ENCODE measurements at regions not wholly inside any gene's neighbourhood (a gene's known extent, or its start where the extent isn't known, plus 50 kb on each side); places are given as distances from the start of the nearest gene placed in this dataset.

GRCh38 chrX:57771689-57772088 is 91.6 kb upstream of the NLRP2B start:
- POLR2A ChIA-PET: no interaction called here

GRCh38 chrX:57752866-57753265 is 72.8 kb upstream of the NLRP2B start:
- CTCF ChIA-PET: no interaction called here
- no peak overlapping the region for H3K27ac ChIP-seq (ENCODE audit: low read length)
- Mint-ChIP-seq H3K4me3 (no peak overlapping the region), H3K27me3 (peaks cover 0 to 10% of the 10 kb centered on the region in 2 donors), H3K4me1 (no peaks in the 10 kb centered on the region), H3K27ac (no peak overlapping the region), H3K36me3 (no peaks in the 10 kb centered on the region), H3K9me3 (peaks cover 5 to 20% (median 12%) of the 10 kb centered on the region in 3 donors)
- WGBS (ENCODE audit: insufficient coverage): no CpG with 5 or more reads among the region's 2 CpGs
- H3K4me1 ChIP-seq (ENCODE audit: control insufficient read depth in 1 of 2, extremely low read depth in 1 of 2, insufficient read depth in 2 of 2, low read length in 2 of 2): no peaks in the 10 kb centered on the region
- POLR2A ChIA-PET: no interaction called here
- ATAC-seq (replicated peaks in 1 of 4): no peak
- H3K4me3 ChIP-seq (ENCODE audit: control insufficient read depth in 1 of 2, extremely low read depth in 1 of 2, low read length in 1 of 2): no peak overlapping the region
- no peaks in the 10 kb centered on the region for H3K36me3 ChIP-seq (ENCODE audit: control insufficient read depth in 2 of 2, extremely low read depth in 1 of 2, insufficient read depth in 1 of 2, low read length in 1 of 2)
- no peak for DNase-seq
- no peaks in the 10 kb centered on the region for H3K27me3 ChIP-seq (replicated peaks in 1 of 2; ENCODE audit: control insufficient read depth in 2 of 2, extremely low read depth in 1 of 2, insufficient read depth in 2 of 2, low read length in 1 of 2)
- no peaks in the 10 kb centered on the region for H3K9me3 ChIP-seq

More at GRCh38 chrX:57771689-57772088, 91.6 kb upstream of the NLRP2B start:
- no peaks in the 10 kb centered on the region for H3K36me3 Mint-ChIP-seq
- ATAC-seq (replicated peaks in 1 of 4) (no peak), DNase-seq (no peak)
- no peaks in the 10 kb centered on the region for H3K4me1 ChIP-seq (ENCODE audit: control insufficient read depth in 1 of 2, extremely low read depth in 1 of 2, insufficient read depth in 2 of 2, low read length in 2 of 2)
- no peaks in the 10 kb centered on the region for H3K36me3 ChIP-seq (ENCODE audit: control insufficient read depth in 2 of 2, extremely low read depth in 1 of 2, insufficient read depth in 1 of 2, low read length in 1 of 2)
- H3K4me1 Mint-ChIP-seq: no peaks in the 10 kb centered on the region
- H3K27me3 ChIP-seq (replicated peaks in 1 of 2; ENCODE audit: control insufficient read depth in 2 of 2, extremely low read depth in 1 of 2, insufficient read depth in 2 of 2, low read length in 1 of 2): no peaks in the 10 kb centered on the region
- no peaks in the 10 kb centered on the region for H3K9me3 ChIP-seq
- H3K4me3 ChIP-seq (ENCODE audit: control insufficient read depth in 1 of 2, extremely low read depth in 1 of 2, low read length in 1 of 2): no peak overlapping the region
- no peak overlapping the region for H3K27ac ChIP-seq (ENCODE audit: low read length)
- H3K27ac Mint-ChIP-seq: no peak overlapping the region
- no peaks in the 10 kb centered on the region for H3K9me3 Mint-ChIP-seq
- H3K27me3 Mint-ChIP-seq: peaks cover 0 to 3% of the 10 kb centered on the region in 2 donors
- no peak overlapping the region for H3K4me3 Mint-ChIP-seq
- CTCF ChIA-PET: no interaction called here

- ATAC-seq (replicated peaks in 1 of 4) (no peak), DNase-seq (no peak)
- ChIA-PET CTCF (no interaction called here), POLR2A (no interaction called here)
- Mint-ChIP-seq H3K9me3 (no peaks in the 10 kb centered on the region), H3K4me3 (no peak overlapping the region), H3K27me3 (peaks cover 2 to 14% of the 10 kb centered on the region in 2 donors), H3K4me1 (no peaks in the 10 kb centered on the region), H3K36me3 (no peaks in the 10 kb centered on the region), H3K27ac (no peak overlapping the region)
- Histone ChIP-seq H3K27ac (ENCODE audit: low read length) (no peak overlapping the region), H3K36me3 (ENCODE audit: control insufficient read depth in 2 of 2, extremely low read depth in 1 of 2, insufficient read depth in 1 of 2, low read length in 1 of 2) (no peaks in the 10 kb centered on the region), H3K4me3 (ENCODE audit: control insufficient read depth in 1 of 2, extremely low read depth in 1 of 2, low read length in 1 of 2) (no peak overlapping the region), H3K9me3 (no peaks in the 10 kb centered on the region), H3K4me1 (ENCODE audit: control insufficient read depth in 1 of 2, extremely low read depth in 1 of 2, insufficient read depth in 2 of 2, low read length in 2 of 2) (no peaks in the 10 kb centered on the region), H3K27me3 (replicated peaks in 1 of 2; ENCODE audit: control insufficient read depth in 2 of 2, extremely low read depth in 1 of 2, insufficient read depth in 2 of 2, low read length in 1 of 2) (peaks cover 0 to 6% of the 10 kb centered on the region in 2 experiments)
- WGBS (ENCODE audit: insufficient coverage): 88% methylated on average over 1 of the region's 2 CpGs
Observed at GRCh38 chrX:57741107-57741506, 61.0 kb upstream of the NLRP2B start.

DNA sequence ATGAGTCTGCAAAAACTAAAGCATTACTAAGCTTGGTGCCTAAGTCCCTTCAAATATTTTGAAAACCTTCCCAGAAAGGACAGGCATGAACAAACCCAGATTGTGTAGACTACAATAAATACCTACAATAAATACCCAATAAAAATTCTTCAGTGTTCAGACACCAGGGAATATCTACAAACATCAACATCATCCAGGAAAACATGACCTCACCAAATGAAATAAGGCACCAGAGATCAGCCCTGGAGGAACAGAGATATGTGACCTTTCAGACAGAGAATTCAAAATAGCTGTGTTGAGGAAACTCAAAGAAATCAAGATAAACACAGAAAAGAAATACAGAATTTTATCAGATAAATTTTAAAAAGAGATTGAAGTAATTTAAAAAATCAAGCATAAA is 57.8 kb upstream of the NLRP2B start:
- Histone ChIP-seq H3K4me3 (ENCODE audit: control insufficient read depth in 1 of 2, extremely low read depth in 1 of 2, low read length in 1 of 2) (no peak overlapping the region), H3K9me3 (no peaks in the 10 kb centered on the region), H3K27me3 (replicated peaks in 1 of 2; ENCODE audit: control insufficient read depth in 2 of 2, extremely low read depth in 1 of 2, insufficient read depth in 2 of 2, low read length in 1 of 2) (peaks cover 0 to 4% of the 10 kb centered on the region in 2 experiments), H3K36me3 (ENCODE audit: control insufficient read depth in 2 of 2, extremely low read depth in 1 of 2, insufficient read depth in 1 of 2, low read length in 1 of 2) (no peaks in the 10 kb centered on the region), H3K27ac (ENCODE audit: low read length) (no peak overlapping the region), H3K4me1 (ENCODE audit: control insufficient read depth in 1 of 2, extremely low read depth in 1 of 2, insufficient read depth in 2 of 2, low read length in 2 of 2) (no peaks in the 10 kb centered on the region)
- Mint-ChIP-seq H3K27me3 (peaks cover 0 to 11% of the 10 kb centered on the region in 2 donors), H3K27ac (no peak overlapping the region), H3K4me1 (no peaks in the 10 kb centered on the region), H3K36me3 (no peaks in the 10 kb centered on the region), H3K4me3 (no peak overlapping the region), H3K9me3 (no peaks in the 10 kb centered on the region)
- ATAC-seq (replicated peaks in 1 of 4) (no peak), DNase-seq (no peak)
- POLR2A ChIA-PET: no interaction called here
- CTCF ChIA-PET: no interaction called here
